ENCODE measurements at regions not wholly inside any gene's neighbourhood (a gene's known extent, or its start where the extent isn't known, plus 50 kb on each side); places are given as distances from the start of the nearest gene placed in this dataset.

DNA sequence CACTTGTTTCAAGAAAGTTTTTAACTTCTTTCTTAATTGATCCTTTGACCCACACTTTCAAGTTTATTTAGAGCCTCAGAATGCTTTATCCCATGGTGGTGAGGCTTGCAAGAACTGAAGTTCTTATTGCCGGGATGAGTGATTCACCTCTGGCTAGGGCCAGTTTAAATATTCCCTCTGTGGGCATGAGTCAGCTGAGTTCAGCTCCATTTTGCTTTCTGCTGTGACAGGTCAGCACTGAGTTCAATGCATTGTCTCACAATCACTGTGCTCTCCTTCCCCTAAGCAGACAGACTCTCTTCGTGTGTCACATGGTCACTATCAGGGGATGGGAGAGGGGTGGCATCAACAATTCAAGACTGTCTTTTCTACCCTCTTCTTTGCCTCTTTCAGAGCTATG is 514.6 kb upstream of the FBXO33 start:
- no peak for TF ChIP-seq POLR2A (IDR thresholded peaks at IDR 0.05)
- TF ChIP-seq, protein P1, sequence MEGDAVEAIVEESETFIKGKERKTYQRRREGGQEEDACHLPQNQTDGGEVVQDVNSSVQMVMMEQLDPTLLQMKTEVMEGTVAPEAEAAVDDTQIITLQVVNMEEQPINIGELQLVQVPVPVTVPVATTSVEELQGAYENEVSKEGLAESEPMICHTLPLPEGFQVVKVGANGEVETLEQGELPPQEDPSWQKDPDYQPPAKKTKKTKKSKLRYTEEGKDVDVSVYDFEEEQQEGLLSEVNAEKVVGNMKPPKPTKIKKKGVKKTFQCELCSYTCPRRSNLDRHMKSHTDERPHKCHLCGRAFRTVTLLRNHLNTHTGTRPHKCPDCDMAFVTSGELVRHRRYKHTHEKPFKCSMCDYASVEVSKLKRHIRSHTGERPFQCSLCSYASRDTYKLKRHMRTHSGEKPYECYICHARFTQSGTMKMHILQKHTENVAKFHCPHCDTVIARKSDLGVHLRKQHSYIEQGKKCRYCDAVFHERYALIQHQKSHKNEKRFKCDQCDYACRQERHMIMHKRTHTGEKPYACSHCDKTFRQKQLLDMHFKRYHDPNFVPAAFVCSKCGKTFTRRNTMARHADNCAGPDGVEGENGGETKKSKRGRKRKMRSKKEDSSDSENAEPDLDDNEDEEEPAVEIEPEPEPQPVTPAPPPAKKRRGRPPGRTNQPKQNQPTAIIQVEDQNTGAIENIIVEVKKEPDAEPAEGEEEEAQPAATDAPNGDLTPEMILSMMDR (IDR thresholded peaks at IDR 0.05), result no peak
- Histone ChIP-seq H3K9me3 (peaks cover 0 to 7% (median 0%) of the 10 kb centered on the region in 12 donors), H3K27me3 (no peaks in the 10 kb centered on the region), H3K4me1 (no peaks in the 10 kb centered on the region), H3K4me3 (no peak overlapping the region), H3K27ac (no peak overlapping the region), H3K36me3 (no peaks in the 10 kb centered on the region)
- ATAC-seq, result no peak
- intact Hi-C loops (cut with DNase I), result no loop called here
- WGBS, 4 donors, result 74 to 83% (median 78%) methylated on average over 2 of the region's 2 CpGs
- no peak for DNase-seq

DNA sequence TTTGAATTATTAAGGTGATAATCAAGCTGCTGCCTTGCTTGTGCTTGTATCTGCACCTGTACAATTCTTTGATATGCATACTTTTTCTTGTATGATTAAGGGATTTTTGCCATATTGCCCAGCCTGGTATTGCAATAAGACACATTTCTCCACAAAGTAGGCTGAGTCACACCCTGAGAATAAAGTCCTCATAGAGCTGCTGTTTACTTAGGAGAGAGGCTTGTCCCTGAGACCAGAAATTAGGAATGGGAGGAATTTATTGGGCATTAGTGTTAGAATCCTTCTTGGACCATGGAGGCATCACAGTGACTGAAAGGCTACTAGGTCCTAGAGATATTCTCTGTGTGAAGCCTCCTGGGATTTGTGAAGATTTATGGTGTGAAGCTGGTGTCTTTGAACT is 506.8 kb upstream of the FBXO33 start:
- ATAC-seq, result no peak
- Histone ChIP-seq H3K27me3 (no peaks in the 10 kb centered on the region), H3K4me3 (no peak overlapping the region), H3K27ac (no peak overlapping the region), H3K36me3 (no peaks in the 10 kb centered on the region), H3K4me1 (no peaks in the 10 kb centered on the region), H3K9me3 (peaks cover 0 to 8% (median 0%) of the 10 kb centered on the region in 12 donors)
- intact Hi-C loops (cut with DNase I), result no loop called here
- DNase-seq, result no peak
- TF ChIP-seq, protein P1 (IDR thresholded peaks at IDR 0.05), result no peak
- TF ChIP-seq POLR2A (IDR thresholded peaks at IDR 0.05), result no peak

DNA sequence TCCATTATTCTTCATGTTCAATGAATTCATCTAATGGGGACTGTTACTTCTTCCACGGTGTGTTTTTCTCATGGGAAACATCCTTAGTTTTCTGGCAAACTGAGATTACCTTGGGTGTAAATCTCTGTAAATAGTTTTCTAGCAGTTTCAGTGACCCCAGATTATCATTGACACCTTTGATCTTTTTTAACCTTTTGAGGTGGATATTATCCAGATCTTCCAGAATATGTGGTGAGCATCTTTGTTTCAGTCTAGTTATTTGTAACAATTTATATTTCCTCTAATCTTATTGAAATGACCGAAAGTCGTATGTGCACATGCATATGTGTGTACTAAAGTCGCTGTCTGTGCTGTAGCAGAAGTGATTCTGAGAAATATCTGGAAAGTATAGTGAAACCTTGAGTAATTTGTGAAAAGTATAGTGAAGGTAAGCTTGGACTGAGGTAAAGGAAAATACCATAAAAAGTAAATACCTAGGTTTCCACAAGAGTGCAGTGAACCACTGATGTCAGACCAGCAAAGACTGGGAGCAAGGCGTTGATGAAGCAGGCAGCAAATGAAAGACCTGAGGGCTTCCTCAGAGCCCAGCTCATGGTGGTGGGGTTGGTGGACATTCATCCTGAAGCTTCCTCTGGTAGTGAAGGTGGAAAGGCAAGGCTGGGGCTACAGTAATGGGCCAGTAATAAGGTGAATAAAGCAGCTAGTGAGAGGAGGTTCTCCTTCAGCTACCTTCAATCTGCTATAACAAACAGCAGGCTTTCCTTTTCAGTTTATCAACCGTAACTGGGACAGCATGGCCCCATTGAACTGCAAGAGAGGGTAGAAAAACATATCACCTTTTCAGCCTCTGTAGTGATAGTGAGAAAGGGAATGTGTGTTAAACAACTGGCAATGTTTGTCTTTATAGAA is 480.2 kb upstream of the FBXO33 start:
- H3K27me3 ChIP-seq, result no peaks in the 10 kb centered on the region
- DNase-seq (no peak), ATAC-seq (no peak)
- no peak overlapping the region for H3K27ac ChIP-seq
- H3K36me3 ChIP-seq, result no peaks in the 10 kb centered on the region
- no peak overlapping the region for H3K4me3 ChIP-seq
- intact Hi-C loops (cut with DNase I), result no loop called here
- 69 to 77% (median 74%) methylated on average over 6 of the region's 6 CpGs for WGBS, 4 donors
- no peaks in the 10 kb centered on the region for H3K9me3 ChIP-seq
- H3K4me1 ChIP-seq, result no peaks in the 10 kb centered on the region
- TF ChIP-seq, protein P1 (IDR thresholded peaks at IDR 0.05), result no peak
- TF ChIP-seq POLR2A (IDR thresholded peaks at IDR 0.05), result no peak

DNA sequence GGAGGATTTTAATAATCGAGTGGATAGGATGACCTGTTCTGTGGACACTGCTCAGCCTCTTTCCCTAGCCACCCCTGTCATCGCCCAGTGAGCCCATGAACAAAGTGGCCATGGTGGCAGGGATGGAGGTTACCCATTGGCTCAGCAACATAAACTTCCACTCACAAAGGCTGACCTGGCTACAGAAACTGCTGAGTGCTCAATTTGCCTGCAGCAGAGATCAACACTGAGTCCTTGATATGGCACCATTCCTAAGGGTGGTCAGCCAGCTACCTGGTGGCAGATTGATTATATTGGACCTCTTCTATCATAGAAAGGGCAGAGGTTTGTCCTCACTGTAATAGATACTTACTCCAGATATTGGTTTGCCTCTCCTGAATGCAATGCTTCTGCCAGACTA is 465.4 kb upstream of the FBXO33 start:
- H3K36me3 ChIP-seq, result no peaks in the 10 kb centered on the region
- H3K27ac ChIP-seq, result no peak overlapping the region
- 84 to 94% (median 90%) methylated on average over 2 of the region's 2 CpGs for WGBS, 4 donors
- no peaks in the 10 kb centered on the region for H3K27me3 ChIP-seq
- TF ChIP-seq, protein P1 (IDR thresholded peaks at IDR 0.05), result no peak
- no peak for TF ChIP-seq POLR2A (IDR thresholded peaks at IDR 0.05)
- H3K9me3 ChIP-seq, result peaks cover 0 to 22% (median 4%) of the 10 kb centered on the region in 12 donors
- no peak overlapping the region for H3K4me3 ChIP-seq
- no peak for DNase-seq
- intact Hi-C loops (cut with DNase I), result no loop called here
- H3K4me1 ChIP-seq, result no peaks in the 10 kb centered on the region
- ATAC-seq, result no peak
